Fibroblast of lung (primary cell): ENCODE measurements at regions not wholly inside any gene's neighbourhood (a gene's known extent, or its start where the extent isn't known, plus 50 kb on each side); places are given as distances from the start of the nearest gene placed in this dataset.

Experiments used
- DNase-seq, 2 donors: peaks; one replicate each; pipeline versions ENCODE4 v3.0.0 to v3.0.0-alpha.2; 2010; ENCODE audit warnings: low read depth in 2 of 2
- H2AFZ ChIP-seq: 2 replicates; pipeline ENCODE4 v1.5.1; 2012; ENCODE audit warnings: low read length, control low read depth, inconsistent platforms
- H3K27ac ChIP-seq: 2 replicates; pipeline ENCODE4 v1.5.1; 2011; ENCODE audit warnings: low read length, control low read depth; ENCODE audit not compliant: insufficient read depth
- H3K27me3 ChIP-seq: 2 replicates; pipeline ENCODE4 v1.5.1; 2011; ENCODE audit warnings: mild to moderate bottlenecking, low read length; ENCODE audit not compliant: control insufficient read depth, insufficient read depth
- H3K36me3 ChIP-seq: 2 replicates; pipeline ENCODE4 v1.5.1; 2011; ENCODE audit warnings: low read length; ENCODE audit not compliant: control insufficient read depth, insufficient read depth
- H3K4me1 ChIP-seq: 2 replicates; pipeline ENCODE4 v1.5.1; 2011; ENCODE audit warnings: low read length; ENCODE audit not compliant: control insufficient read depth, insufficient read depth; ENCODE audit errors: extremely low read depth
- H3K4me2 ChIP-seq: 2 replicates; pipeline ENCODE4 v1.5.1; 2011; ENCODE audit warnings: low read length, control low read depth; ENCODE audit not compliant: insufficient read depth; ENCODE audit errors: extremely low read depth
- H3K4me3 ChIP-seq, 4 experiments: fragments of 200-600 bp in 1 of 4; sonication (generic) in 1 of 4; replicated peaks in 1 of 4; 2 replicates each; pipeline ENCODE4 v1.5.1; 2011 to 2016; ENCODE audit warnings: low read length in 4 of 4, low read depth in 3 of 4, mild to moderate bottlenecking in 3 of 4, control low read depth in 2 of 4, inconsistent platforms in 1 of 4, mixed read lengths in 1 of 4; ENCODE audit not compliant: insufficient read depth in 1 of 4; ENCODE audit errors: control extremely low read depth in 1 of 4
- H3K79me2 ChIP-seq: 2 replicates; pipeline ENCODE4 v1.5.1; 2012; ENCODE audit warnings: mild to moderate bottlenecking, low read length, inconsistent platforms; ENCODE audit not compliant: control insufficient read depth, insufficient read depth
- H3K9ac ChIP-seq: 2 replicates; pipeline ENCODE4 v1.5.1; 2011; ENCODE audit warnings: mild to moderate bottlenecking, low read length, control low read depth; ENCODE audit not compliant: insufficient read depth
- H3K9me3 ChIP-seq: 2 replicates; pipeline ENCODE4 v1.5.1; 2012; ENCODE audit warnings: low read depth, low read length; ENCODE audit not compliant: control insufficient read depth, insufficient read depth
- H4K20me1 ChIP-seq: 2 replicates; pipeline ENCODE4 v1.5.1; 2011; ENCODE audit warnings: low read length; ENCODE audit not compliant: control insufficient read depth, insufficient read depth; ENCODE audit errors: extremely low read depth
- CTCF ChIP-seq, 2 donors: IDR thresholded peaks in 1 of 2; conservative IDR thresholded peaks in 1 of 2; 1 replicate in 1 of 2; 2 replicates in 1 of 2; pipeline ENCODE4 v1.5.1; 2011 to 2012; ENCODE audit warnings: low read length in 2 of 2, control low read depth in 1 of 2, inconsistent platforms in 1 of 2, low read depth in 1 of 2, mild to moderate bottlenecking in 1 of 2
- EZH2 ChIP-seq: IDR thresholded peaks from 2 replicates; pipeline ENCODE4 v1.5.1; 2012; ENCODE audit warnings: low read length, control low read depth, mild to moderate bottlenecking; ENCODE audit errors: missing control alignments

GRCh38 chr2:106706283-106706682 is 179.7 kb downstream of the ST6GAL2 start:
- Histone ChIP-seq H3K4me3 (no peak overlapping the region), H3K27ac (no peak overlapping the region), H4K20me1 (no peaks in the 10 kb centered on the region), H3K9me3 (no peaks in the 10 kb centered on the region), H3K79me2 (no peaks in the 10 kb centered on the region), H2AFZ (no peak overlapping the region), H3K9ac (no peak overlapping the region), H3K4me2 (no peak overlapping the region), H3K27me3 (no peaks in the 10 kb centered on the region), H3K4me1 (no peaks in the 10 kb centered on the region), H3K36me3 (no peaks in the 10 kb centered on the region)
- TF ChIP-seq EZH2 (no peak), CTCF (conservative IDR thresholded peaks at IDR 0.05 in 1 of 2, IDR thresholded peaks at IDR 0.05 in 1 of 2; ENCODE audit: low read depth in 1 of 2, low read length in 2 of 2) (no peak)
- no peak for DNase-seq

- TF ChIP-seq CTCF (conservative IDR thresholded peaks at IDR 0.05 in 1 of 2, IDR thresholded peaks at IDR 0.05 in 1 of 2; ENCODE audit: low read depth in 1 of 2, low read length in 2 of 2) (no peak), EZH2 (no peak)
- Histone ChIP-seq H3K4me1 (no peaks in the 10 kb centered on the region), H3K4me3 (no peak overlapping the region), H3K36me3 (no peaks in the 10 kb centered on the region), H3K27me3 (no peaks in the 10 kb centered on the region), H3K9ac (no peak overlapping the region), H3K4me2 (no peak overlapping the region), H3K79me2 (no peaks in the 10 kb centered on the region), H3K9me3 (no peaks in the 10 kb centered on the region), H3K27ac (no peak overlapping the region), H2AFZ (no peak overlapping the region), H4K20me1 (no peaks in the 10 kb centered on the region)
- no peak for DNase-seq
Measured at GRCh38 chr2:106708209-106708608, 177.8 kb downstream of the ST6GAL2 start.

- H3K4me3 ChIP-seq: no peak overlapping the region
- H3K27ac ChIP-seq: no peak overlapping the region
- H3K27me3 ChIP-seq: no peaks in the 10 kb centered on the region
- TF ChIP-seq EZH2: no peak
- H3K4me1 ChIP-seq: no peaks in the 10 kb centered on the region
- H3K9me3 ChIP-seq: no peaks in the 10 kb centered on the region
- no peaks in the 10 kb centered on the region for H3K79me2 ChIP-seq
- no peak overlapping the region for H3K4me2 ChIP-seq
- no peaks in the 10 kb centered on the region for H4K20me1 ChIP-seq
- H3K36me3 ChIP-seq: no peaks in the 10 kb centered on the region
- no peak for DNase-seq
- H2AFZ ChIP-seq: no peak overlapping the region
- no peak overlapping the region for H3K9ac ChIP-seq
Measured at GRCh38 chr2:106709229-106709628, 176.7 kb downstream of the ST6GAL2 start.
